Prostate gland (tissue), 2 donors: ENCODE measurements at regions not wholly inside any gene's neighbourhood (a gene's known extent, or its start where the extent isn't known, plus 50 kb on each side); places are given as distances from the start of the nearest gene placed in this dataset.

Experiments
- POLR2A ChIP-seq: fragments of 450-650 bp; IDR thresholded peaks from one replicate; pipeline ENCODE4 v1.6.1; 2016; ENCODE audit warnings: antibody characterized with exemption, mild to moderate bottlenecking
- POLR2AphosphoS5 ChIP-seq: sonication (generic); formaldehyde crosslinking; IDR thresholded peaks from one replicate; pipeline ENCODE4 v1.6.1; 2017; ENCODE audit warnings: antibody characterized with exemption
- TF ChIP-seq, protein P1 (sequence below), 4 experiments: fragments of 200-600 bp in 2 of 4; fragments of 450-650 bp in 2 of 4; sonication (generic) in 2 of 4; IDR thresholded peaks; 1 replicate in 3 of 4; 2 replicates in 1 of 4; pipeline ENCODE4 v1.5.1; 2016 to 2019; ENCODE audit warnings: antibody characterized with exemption in 4 of 4, mild to moderate bottlenecking in 2 of 4, moderate library complexity in 2 of 4

DNA sequence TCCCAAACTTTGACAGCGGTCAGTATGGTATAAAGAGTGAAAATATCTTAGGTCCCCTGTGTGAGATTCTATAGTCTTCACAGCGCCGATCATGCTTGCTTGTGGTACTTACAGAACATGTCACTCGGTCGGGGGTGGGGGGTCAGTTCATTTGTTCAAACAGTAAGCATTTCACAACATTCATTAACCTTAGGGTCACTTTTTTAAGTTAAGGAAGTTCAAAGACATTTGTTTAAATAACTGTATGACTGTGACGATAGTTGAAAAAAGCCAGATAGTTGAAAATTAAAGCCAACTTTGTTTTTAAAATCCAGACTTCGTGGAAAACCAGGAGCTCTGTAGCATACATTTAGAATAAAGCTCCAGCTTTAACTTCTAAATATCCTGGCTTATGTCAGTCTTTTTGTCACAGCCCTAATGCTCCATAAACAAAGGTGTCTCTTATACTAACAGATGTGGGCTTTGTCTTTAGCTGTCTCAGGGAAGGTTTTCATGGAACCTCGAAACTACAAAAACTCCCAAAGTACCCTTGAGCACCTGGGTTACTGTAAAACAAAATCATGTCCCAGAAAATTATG lies 57.9 kb upstream of the PHACTR2 start:
- no peak for TF ChIP-seq POLR2A
- TF ChIP-seq, protein P1, sequence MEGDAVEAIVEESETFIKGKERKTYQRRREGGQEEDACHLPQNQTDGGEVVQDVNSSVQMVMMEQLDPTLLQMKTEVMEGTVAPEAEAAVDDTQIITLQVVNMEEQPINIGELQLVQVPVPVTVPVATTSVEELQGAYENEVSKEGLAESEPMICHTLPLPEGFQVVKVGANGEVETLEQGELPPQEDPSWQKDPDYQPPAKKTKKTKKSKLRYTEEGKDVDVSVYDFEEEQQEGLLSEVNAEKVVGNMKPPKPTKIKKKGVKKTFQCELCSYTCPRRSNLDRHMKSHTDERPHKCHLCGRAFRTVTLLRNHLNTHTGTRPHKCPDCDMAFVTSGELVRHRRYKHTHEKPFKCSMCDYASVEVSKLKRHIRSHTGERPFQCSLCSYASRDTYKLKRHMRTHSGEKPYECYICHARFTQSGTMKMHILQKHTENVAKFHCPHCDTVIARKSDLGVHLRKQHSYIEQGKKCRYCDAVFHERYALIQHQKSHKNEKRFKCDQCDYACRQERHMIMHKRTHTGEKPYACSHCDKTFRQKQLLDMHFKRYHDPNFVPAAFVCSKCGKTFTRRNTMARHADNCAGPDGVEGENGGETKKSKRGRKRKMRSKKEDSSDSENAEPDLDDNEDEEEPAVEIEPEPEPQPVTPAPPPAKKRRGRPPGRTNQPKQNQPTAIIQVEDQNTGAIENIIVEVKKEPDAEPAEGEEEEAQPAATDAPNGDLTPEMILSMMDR (IDR thresholded peaks at IDR 0.05), result no peak
- no peak for TF ChIP-seq POLR2AphosphoS5
